ENCODE measurements at regions not wholly inside any gene's neighbourhood (a gene's known extent, or its start where the extent isn't known, plus 50 kb on each side); places are given as distances from the start of the nearest gene placed in this dataset.
"Not testable (repeated sequence)": the region's sequence is repeated elsewhere in the genome, so short reads cannot be mapped to it uniquely, and the experiment has no call there.

DNA sequence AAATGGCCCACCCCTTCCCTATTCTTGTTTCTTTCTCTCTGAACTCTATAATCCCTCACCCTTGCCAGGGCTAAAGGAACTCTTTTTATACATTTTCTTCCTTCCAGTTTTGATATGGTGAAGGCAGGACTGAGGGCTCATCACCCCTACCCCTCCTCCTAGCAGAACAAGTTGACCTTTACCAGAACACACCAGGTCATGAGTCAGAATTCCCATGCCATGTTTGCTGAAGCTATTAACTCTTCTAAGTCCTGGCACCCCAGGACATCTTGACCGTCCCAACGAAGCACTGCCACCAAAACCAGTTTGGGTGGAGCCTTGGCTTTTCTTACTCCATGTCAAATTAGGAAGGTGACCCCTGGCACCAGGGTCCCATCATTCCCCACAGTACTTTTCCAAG is 57.5 kb upstream of the DYNLT3 start:
- DNase-seq (ENCODE audit: low spot score), result no peak

DNA sequence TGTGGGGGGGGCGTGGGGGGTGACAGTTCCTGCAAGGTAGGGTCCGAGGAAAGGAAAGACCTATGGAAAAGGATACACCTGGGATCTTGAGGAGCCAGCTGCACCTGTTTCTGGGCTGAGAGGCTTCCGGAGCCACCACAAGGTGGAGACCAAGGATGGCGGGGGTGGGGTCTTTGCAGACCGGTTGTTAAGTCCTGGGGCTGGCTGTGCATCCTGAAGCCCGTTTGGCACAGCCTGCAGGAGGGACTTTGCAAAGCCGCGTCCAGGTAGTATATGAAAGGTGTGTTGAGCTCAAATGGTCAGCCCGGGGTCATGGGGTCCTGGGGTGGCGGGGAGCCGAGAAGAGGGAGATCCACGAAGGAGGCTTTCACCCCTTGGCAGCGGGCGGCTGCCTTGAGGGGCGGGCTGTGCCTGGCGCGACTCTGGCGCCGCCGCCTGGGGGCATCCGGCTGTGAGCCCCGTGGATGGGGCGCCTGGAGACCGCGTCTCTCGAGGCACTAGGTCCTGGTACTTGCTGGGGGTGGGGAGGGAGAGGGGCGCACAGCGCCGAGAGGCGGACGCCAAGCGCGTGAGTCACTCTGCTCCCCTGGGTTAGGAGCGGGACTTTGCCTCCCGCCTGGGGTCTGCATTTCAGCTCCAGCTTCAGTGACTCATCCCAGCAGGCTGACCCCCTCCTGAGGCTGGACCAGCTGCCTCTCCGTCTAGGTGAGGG is 58.2 kb upstream of the DYNLT3 start:
- no peak for DNase-seq (ENCODE audit: low spot score)

DNA sequence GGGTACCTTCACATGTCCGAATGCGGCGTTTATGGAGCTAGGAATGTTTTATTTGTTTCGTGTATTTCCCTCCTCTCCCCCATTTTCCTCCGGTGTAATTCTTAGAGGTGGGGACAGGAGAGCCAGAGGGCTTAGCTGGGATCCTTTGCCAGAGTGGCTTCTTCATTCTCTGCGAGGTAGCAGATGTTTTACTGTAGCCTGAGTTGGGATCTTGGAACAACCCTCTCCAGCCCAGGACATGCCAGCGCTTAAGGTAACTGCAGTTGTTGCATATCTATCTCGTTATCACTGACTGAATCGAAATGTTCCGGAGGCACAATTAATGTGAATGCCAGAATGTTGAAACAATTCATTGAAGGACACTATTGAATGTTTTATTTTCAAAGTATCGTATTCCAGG is 59.0 kb upstream of the DYNLT3 start:
- no peak for DNase-seq (ENCODE audit: low spot score)

DNA sequence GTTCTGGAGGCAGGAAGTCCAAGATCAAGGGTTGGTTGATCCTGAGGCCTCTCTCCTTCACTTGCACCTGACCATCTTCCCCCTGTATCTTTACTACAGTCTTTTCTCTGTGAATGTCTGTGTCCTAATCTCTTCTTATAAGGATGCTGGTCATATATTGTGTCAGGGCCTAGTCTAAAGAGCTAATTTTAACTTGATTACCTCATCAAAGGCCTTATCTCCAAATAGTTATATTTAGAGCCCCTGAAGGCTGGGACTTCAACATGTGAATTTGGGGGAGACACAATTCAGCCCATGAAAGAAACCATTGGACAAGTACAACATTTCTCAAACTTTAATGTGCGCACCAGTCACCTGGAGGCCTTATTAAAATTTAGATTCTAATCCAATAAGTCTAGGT is 62.8 kb upstream of the DYNLT3 start:
- DNase-seq (ENCODE audit: low spot score), result no peak

DNA sequence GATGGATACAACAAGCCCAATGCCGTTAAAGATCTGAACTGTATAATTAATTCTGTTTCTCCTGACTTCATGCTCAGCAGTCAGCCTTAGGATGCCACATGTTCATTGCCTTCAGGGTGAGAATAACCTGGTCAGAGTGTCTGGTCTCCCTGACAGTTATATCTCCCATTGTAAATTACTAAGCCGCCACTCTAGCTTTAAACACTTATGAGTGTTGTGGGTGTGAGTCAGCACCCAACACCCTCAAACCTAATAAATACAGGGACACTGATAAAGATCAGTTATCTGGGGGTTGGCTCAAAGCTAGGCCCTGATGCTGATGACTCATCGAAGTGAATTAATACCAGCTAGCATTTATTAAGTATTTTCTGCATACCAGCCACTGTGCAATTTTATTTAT is 64.9 kb upstream of the DYNLT3 start:
- no peak for DNase-seq (ENCODE audit: low spot score)

DNA sequence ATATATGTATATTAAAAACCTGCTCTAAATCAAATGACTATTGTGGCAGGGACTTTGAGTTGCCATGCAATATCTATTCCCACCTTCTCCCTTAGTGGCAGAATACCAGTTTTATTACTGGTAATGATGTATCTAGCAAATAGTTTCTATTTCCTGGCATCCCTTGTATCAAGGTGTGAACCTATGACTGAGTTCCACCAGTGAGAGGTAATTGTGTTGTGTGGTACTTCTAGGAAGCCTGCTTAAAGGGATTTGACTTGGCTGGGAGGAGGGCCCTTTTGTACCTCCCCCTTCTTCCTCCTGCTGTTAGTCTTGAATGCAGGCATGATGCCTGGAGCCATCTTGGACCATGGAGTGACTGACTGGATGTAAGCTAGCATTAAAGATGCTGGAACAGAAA is 65.4 kb upstream of the DYNLT3 start:
- DNase-seq (ENCODE audit: low spot score), result no peak

DNA sequence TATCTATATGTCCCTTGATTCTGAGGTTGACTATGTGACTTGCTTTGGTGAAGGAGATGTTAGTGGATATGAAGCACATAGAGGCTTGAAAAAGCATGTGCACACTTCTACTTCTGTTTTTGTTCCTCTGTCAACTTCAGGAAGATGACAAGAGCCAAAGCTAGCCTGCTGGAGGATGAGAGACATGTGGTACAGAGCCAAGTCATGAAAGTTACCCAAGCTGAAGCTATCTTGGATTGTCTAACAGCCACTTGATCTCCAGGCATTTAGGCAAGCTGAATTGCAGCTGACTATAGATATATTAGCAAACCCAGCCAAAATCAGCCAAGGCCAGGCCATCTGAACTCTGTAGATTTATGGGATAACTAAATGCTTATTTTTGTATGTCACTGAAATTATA is 70.8 kb upstream of the DYNLT3 start:
- no peak for DNase-seq (ENCODE audit: low spot score)

DNA sequence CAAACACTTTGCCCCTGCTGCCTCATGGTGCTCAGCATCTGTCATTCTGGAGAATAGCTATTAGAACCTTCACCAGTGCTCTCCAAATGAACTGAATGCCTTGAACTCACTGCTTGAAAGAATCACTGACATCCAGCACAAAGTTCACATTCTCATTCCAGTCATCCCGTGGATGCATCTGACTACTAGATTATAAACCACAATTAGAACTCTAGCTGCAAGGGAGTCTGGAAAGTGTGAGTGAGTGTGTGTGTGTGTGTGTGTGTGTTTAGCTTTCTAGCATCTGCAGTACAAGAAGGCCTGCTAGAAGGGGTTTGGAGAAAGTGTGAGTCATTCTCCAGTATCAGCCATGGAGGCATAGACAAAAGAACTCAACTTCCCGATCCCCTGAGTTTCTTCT is 71.3 kb upstream of the DYNLT3 start:
- DNase-seq (ENCODE audit: low spot score), result no peak

DNA sequence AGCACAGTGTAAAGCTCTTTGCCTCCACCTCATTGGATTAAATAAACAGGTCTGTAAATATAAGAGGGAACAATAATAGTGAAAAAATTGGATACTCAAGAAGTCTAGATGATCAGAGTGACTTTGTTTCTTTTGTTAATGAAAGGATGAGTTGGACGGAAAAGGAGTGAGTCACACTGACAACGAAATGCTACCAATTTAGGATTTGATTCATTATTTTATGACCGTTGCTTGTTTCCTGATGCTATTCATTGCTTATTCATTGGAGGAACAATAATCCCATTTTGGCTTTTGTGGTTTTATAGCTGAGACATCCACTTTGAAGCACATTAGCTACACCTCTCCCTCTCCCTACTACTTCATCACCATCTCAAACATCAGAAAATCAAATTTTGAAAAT is 74.4 kb upstream of the DYNLT3 start:
- DNase-seq (ENCODE audit: low spot score), result no peak

DNA sequence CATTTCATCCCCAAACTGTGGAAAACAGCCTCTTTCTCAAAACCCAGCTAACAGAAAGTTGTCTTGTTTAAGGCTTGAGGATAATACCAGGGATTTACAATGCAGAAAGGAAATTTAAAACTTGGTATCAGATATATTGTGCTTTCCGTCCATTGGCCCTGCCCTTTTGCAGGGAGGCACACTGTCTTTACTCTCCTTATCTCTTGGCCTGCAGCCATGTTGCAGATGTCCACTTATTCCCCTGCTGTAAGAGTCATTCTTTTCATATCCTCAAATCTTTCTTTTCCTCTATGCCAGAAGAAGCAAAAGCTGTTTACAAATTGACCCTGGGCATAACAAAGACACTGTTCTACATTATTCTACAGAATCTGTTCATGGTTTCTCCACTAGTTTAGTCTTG is 75.6 kb upstream of the DYNLT3 start:
- no peak for DNase-seq (ENCODE audit: low spot score)

DNA sequence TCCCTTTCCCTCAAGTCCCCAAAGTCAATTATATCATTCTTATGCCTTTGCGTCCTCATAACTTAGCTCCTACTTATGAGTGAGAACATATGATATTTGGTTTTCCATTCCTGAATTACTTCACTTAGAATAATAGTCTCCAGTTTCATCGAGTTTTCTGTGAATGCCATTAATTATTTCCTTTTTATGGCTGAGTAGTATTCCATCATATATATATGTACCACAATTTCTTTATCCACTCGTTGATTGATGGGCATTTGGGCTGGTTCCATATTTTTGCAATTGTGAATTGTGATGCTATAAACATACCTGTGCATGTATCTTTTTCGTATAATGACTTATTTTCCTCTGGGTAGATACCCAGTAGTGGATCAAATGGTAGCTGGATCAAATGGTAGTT is 78.4 kb upstream of the DYNLT3 start:
- DNase-seq (ENCODE audit: low spot score), result not testable (repeated sequence)

DNA sequence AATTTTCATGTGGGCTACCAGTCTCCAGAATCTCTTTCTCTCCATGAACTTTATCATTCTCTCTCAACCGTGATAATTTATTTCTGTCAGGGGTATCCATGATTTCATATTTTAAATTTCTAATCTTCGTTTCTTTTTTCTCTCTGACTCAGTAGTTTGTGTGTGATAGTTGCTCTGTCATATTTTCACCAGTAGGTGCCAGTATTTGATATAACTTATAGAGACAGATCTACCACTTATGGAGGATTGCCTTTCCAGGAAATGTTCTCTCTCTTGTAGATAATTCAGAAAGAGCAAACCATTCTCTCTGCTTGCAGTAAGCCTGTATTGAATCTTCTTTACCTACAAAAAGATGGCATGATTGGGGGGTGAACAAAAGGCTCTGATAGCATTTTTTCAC is 79.3 kb upstream of the DYNLT3 start:
- peak; percentile 16 for DNase-seq (ENCODE audit: low spot score)

DNA sequence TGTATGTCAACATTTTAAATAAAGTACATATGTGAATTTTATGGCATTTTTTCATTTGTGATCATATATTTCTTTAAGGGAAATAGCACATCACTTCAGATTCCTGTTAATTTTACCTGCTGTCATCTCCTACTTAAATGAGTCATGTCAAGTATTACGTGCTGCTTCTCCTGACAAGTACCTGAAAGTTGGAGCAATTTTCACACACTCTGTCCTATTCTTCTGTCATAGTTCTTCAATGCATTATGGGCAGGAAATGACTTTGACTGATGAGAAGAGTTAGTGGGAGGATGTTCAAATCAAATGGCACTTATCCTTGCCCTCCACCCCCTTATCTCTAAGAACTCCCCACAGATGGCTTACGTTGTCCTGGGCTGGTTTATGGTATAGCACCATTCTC is 64.2 kb upstream of the SYTL5 start:
- DNase-seq (ENCODE audit: low spot score), result no peak

DNA sequence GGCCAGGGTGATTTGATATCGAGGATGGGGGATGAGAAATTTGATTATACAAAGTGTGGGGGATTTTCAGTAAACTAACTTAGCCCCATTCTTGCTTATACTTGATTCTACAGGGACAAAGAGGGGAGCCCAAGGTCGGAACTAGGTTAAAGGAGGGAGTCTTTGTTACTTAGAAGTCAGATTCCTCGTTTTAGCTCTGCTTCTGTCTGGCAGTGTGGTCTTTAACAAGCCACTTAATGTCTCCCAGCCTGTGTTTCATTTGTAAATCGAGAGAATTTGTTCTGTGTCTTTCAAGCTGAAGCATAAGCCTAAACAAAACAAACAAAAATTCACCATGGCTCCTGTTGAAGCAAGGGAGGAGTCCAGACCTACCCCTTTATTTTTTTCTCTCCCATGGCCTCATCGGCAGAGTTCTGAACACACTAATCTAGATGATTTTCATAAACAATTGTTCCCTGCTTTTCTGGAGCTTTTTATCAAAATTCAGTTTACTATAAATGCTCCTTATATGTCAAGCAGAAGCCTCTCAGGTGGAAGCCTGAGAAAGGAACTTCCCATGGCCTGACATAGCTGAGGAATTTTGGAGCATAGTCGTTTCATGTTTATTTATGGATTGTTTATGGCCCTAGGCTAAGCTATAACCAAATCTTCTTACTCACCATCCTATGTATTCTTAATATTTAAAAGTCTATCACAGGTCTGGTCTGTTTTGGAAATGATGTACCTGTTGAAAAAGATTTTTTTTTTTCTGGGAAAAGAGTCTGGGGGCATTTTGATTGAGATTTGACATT is 62.6 kb upstream of the SYTL5 start:
- no peak for DNase-seq (ENCODE audit: low spot score)

DNA sequence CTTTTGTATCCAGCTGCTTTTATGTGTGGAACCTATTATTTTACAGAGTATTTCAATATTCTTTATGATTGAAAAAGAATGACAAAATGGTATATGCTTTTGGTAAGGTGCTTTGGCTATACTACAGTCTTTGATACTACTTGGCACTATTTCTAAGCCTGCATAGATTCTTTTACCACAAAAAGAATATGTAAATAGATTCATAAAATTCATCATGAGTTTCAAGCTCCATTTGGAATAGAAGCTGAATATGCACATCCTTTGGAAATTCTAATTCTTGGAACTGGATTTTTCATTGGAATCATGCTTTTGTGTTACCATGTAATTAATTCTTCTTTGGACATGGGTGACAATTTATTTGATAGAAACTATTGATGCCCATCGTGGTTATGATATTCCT is 60.2 kb upstream of the SYTL5 start:
- DNase-seq (ENCODE audit: low spot score), result no peak

DNA sequence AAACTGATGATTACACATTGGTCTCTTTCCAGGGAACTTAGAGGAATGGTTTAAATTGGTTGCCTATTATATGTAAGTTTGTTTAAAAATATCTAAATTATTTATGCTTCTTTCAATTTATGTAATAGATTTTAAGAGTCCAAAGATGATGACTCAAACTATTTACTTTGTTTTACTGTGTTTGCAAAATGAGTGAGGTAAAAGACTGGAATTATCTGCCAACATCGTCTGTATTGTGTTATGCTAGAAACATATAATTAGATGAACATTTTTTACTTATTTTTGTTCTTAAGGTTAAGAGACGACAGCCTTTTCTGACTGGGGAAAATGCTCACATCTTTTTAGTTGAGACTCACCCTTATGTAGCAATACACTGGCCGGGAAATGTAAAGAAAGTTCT is 51.1 kb upstream of the SYTL5 start:
- no peak for DNase-seq (ENCODE audit: low spot score)

DNA sequence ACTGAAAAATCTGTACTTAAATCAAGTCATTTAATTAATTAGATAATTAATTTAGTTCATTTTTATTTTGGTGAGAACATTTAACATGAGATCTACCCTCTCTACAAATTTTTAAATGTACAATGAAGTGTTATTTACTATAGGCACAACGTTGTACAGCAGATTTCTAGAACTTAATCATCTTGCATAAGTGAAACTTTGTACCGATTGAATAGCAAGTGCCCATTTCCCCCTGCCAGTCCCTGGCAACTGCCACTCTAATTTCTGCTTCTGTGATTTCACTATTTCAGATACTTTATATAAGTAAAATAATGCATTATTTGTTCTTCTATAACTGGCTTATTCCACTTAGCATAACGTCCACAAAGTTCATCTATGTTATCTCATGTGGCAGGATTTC is 50.1 kb upstream of the SYTL5 start:
- no peak for DNase-seq (ENCODE audit: low spot score)

Data from globus pallidus (tissue), 1 donor.